GM06990 (cell line): ENCODE measurements at regions not wholly inside any gene's neighbourhood (a gene's known extent, or its start where the extent isn't known, plus 50 kb on each side); places are given as distances from the start of the nearest gene placed in this dataset.

Experiments
- DNase-seq: peaks from one replicate; pipeline ENCODE4 v3.0.0-alpha.2; 2011; ENCODE audit not compliant: insufficient read length; ENCODE audit errors: extremely low read depth
- H3K27me3 ChIP-seq: replicated peaks from 2 replicates; pipeline ENCODE4 v1.6.0; 2011; ENCODE audit warnings: low read length; ENCODE audit not compliant: control insufficient read depth, insufficient read depth
- H3K36me3 ChIP-seq: 2 replicates; pipeline ENCODE4 v1.5.1; 2011; ENCODE audit warnings: low read length; ENCODE audit not compliant: control insufficient read depth, insufficient read depth
- H3K4me3 ChIP-seq: replicated peaks from 2 replicates; pipeline ENCODE4 v1.5.1; 2011; ENCODE audit warnings: low read depth, mild to moderate bottlenecking, control low read depth, low read length
- TF ChIP-seq, protein P1 (sequence below): IDR thresholded peaks from 2 replicates; pipeline ENCODE4 v1.5.1; 2011; ENCODE audit warnings: low read length, control low read depth, mild to moderate bottlenecking, inconsistent platforms; ENCODE audit not compliant: insufficient read depth, poor library complexity, severe bottlenecking

DNA sequence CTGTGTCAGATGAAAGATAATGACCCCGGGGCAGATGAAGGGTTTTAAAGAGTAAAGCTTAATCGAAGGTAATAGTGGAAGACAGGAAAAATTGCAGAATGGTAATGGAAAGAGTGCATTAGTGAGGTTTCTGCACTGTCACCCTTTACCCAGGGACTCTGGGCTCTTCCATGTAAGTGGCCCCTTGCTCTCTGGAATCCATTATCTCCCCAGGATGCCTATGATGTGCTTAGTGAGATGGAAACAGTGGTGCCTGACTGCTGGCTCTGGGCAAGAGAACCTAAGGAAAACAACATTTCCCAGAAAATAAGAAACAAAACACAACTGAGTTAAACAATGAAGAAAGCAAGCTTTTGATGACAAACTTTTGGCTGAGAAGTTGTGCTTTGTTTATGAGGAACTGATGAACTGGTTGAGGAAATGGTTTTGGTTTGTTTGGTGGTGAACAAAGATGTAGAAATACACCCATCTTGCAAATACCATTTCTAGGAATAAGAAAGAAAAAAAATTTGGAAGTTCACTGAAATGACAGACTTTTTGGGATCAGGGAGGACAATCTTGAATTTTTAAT, 119.9 kb upstream of the RASGRP1 start:
- TF ChIP-seq, protein P1, sequence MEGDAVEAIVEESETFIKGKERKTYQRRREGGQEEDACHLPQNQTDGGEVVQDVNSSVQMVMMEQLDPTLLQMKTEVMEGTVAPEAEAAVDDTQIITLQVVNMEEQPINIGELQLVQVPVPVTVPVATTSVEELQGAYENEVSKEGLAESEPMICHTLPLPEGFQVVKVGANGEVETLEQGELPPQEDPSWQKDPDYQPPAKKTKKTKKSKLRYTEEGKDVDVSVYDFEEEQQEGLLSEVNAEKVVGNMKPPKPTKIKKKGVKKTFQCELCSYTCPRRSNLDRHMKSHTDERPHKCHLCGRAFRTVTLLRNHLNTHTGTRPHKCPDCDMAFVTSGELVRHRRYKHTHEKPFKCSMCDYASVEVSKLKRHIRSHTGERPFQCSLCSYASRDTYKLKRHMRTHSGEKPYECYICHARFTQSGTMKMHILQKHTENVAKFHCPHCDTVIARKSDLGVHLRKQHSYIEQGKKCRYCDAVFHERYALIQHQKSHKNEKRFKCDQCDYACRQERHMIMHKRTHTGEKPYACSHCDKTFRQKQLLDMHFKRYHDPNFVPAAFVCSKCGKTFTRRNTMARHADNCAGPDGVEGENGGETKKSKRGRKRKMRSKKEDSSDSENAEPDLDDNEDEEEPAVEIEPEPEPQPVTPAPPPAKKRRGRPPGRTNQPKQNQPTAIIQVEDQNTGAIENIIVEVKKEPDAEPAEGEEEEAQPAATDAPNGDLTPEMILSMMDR = no peak
- DNase-seq = no peak
- Histone ChIP-seq H3K4me3 (no peak overlapping the region), H3K27me3 (no peaks in the 10 kb centered on the region), H3K36me3 (no peaks in the 10 kb centered on the region)

DNA sequence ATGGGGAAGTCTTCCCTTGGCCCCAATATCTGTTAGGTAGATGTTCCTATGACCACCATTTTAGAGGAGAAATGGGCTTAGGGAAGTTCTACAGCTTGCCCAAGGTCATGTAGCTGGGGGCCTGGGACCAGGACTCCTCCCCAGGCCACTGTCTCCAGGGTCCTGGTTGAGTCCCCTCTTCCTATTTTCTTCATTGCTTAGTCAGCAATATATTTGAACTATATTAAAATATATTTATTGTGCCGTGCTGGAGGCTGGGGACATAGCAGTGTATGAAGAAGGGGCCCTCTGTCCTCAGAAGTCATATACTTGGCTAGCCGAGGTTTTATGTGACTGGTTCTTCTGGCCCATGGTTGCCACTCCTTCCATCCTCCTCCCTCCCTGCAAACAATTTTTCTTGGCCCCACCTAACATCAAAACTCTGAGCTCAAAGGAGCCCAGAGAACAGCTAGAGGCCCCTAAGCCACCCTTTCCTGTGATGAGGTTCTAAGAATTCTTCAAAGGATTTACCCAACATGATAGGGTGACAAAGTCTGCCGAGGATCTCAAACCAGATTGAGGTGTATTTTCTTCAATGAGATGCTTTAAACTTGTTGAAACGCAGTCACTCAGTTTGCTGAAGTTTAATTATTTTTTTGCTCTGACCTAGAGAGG, 121.2 kb upstream of the RASGRP1 start:
- Histone ChIP-seq H3K4me3 (no peak overlapping the region), H3K27me3 (no peaks in the 10 kb centered on the region), H3K36me3 (no peaks in the 10 kb centered on the region)
- TF ChIP-seq, protein P1 = no peak
- DNase-seq = no peak

DNA sequence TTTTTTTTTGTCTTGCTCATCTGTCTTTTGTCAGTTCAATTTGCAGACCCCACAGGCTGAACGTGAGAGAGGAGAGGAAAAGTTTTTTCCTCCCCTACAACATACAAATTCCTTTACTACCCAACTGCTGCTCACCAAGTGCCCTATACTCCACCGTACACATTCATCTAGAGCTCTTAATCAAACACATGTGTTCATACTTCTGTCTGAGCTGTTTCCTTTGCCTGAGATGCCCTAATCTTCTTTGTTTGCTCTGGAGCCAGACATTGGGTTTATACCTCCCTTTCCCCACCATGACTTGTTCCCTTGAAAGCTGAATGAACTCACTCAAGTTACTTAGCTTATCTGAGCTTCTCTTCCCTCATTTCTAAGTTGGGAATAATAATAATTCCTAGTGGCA, 122.7 kb upstream of the RASGRP1 start:
- Histone ChIP-seq H3K27me3 (no peaks in the 10 kb centered on the region), H3K4me3 (no peak overlapping the region), H3K36me3 (no peaks in the 10 kb centered on the region)
- TF ChIP-seq, protein P1 = no peak
- no peak for DNase-seq

DNA sequence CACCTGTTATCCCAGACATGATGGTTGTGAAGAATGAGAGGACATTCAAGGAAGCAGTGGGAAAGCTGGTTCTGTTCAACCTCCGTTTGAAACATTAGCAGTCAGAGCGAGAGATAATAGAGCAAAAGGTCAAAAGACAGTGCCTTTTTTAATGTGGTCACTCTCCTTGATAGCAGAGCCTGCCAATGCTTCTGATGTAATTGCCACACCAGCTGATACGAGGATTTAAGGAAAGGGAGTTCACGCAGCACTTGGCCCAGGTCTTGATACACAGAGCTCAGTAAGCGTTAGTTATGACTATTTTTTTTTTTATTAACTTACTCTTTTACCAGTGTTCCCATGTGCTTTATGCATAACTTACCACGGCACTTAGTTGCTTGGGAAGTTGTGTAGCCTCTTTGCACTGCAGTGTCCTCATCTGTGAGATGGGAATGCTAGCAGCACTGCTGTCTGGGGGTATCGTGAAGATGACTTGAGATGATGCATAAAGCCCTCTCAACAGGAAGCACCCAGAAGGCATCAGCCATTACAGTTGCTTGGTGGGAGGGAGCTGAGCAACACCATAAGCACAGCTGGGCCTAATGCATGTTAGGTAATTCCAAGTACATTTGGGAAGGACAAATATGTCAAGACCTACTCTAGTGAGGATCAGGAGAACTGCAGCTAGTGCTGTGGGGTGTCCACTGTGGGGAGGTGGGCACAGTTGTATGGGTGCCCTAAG, 123.3 kb upstream of the RASGRP1 start:
- no peaks in the 10 kb centered on the region for H3K36me3 ChIP-seq
- H3K27me3 ChIP-seq = no peaks in the 10 kb centered on the region
- TF ChIP-seq, protein P1 = no peak
- no peak overlapping the region for H3K4me3 ChIP-seq
- no peak for DNase-seq

DNA sequence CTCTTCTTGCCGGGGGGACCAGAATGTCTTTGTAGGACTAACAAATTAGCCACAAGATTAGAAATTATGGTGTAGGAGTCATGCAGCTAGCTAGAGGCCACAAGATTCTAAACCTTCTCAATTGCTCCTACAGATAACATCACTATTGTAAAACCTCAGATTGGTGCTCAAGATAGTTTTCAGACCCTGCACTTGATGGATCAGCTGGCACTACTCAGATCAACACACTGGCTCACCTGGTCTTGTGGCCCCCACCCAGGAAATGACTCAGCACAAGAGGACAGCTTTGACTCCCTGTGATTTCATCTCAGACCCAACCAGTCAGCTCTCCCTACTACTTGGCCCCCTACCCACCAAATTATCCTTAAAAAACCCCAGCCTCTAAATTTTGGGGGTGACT, 124.1 kb upstream of the RASGRP1 start:
- Histone ChIP-seq H3K27me3 (no peaks in the 10 kb centered on the region), H3K4me3 (no peak overlapping the region), H3K36me3 (no peaks in the 10 kb centered on the region)
- TF ChIP-seq, protein P1 = no peak
- no peak for DNase-seq
